ENCODE measurements at regions not wholly inside any gene's neighbourhood (a gene's known extent, or its start where the extent isn't known, plus 50 kb on each side); places are given as distances from the start of the nearest gene placed in this dataset.

GRCh38 chr5:141781910-141782309, 96.3 kb downstream of the PCDH1 start:
- no peaks in the 10 kb centered on the region; the same call in none of the 2 replicates for H3K27me3 ChIP-seq (replicated peaks; ENCODE audit: control insufficient read depth, insufficient read depth, low read length)
- H3K36me3 ChIP-seq (ENCODE audit: control insufficient read depth, insufficient read depth, low read length) = no peaks in the 10 kb centered on the region
- TF ChIP-seq, protein P1, sequence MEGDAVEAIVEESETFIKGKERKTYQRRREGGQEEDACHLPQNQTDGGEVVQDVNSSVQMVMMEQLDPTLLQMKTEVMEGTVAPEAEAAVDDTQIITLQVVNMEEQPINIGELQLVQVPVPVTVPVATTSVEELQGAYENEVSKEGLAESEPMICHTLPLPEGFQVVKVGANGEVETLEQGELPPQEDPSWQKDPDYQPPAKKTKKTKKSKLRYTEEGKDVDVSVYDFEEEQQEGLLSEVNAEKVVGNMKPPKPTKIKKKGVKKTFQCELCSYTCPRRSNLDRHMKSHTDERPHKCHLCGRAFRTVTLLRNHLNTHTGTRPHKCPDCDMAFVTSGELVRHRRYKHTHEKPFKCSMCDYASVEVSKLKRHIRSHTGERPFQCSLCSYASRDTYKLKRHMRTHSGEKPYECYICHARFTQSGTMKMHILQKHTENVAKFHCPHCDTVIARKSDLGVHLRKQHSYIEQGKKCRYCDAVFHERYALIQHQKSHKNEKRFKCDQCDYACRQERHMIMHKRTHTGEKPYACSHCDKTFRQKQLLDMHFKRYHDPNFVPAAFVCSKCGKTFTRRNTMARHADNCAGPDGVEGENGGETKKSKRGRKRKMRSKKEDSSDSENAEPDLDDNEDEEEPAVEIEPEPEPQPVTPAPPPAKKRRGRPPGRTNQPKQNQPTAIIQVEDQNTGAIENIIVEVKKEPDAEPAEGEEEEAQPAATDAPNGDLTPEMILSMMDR (IDR thresholded peaks at IDR 0.05; ENCODE audit: insufficient read depth, low read length, poor library complexity, severe bottlenecking) = no peak
- no peak for DNase-seq (ENCODE audit: extremely low read depth, insufficient read length)
- no peak overlapping the region for H3K4me3 ChIP-seq (replicated peaks; ENCODE audit: low read depth, low read length)

DNA sequence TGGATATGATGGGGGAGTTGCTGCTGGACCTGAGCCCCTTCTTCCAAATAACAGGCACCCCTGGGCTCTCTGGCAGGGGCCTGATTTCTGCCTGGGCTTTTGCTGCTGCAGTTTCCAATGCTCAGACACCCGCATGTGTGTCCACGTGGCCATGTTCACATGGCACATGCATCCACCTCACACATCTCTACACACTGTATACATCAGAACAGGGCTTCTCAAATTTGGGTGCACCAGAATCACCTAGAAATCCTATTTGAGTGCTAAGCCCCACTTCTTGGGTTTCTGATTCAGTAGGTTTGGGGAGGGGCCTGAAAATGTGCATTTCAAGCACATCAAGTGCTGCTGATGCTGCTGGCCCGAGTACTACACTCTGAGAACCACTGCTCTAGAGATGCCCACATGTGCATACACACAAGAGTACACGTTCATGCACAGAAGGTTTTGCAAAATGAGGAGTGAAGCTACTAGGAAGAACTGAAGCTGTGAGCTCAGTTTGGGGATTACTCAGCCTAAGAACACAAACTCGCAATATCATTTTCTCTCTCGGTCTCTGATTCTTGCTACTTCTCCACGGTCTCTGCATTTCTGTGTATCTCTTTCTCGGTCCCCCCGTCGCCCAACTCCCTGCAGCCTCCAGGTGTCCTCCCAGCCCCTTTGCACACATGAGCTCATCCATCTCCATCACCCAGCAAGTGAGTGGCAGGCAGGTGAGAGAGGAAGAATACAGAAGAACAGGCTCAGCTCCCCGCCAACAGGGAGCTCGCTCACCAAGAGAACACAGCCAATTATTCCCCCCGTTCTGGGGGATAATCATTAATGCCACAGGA, 97.0 kb downstream of the PCDH1 start:
- no peaks in the 10 kb centered on the region for H3K36me3 ChIP-seq (ENCODE audit: control insufficient read depth, insufficient read depth, low read length)
- TF ChIP-seq, protein P1 (IDR thresholded peaks at IDR 0.05; ENCODE audit: insufficient read depth, low read length, poor library complexity, severe bottlenecking) = no peak
- H3K4me3 ChIP-seq (replicated peaks; ENCODE audit: low read depth, low read length) = no peak overlapping the region

GRCh38 chr5:141780240-141780951, 97.8 kb downstream of the PCDH1 start:
- Histone ChIP-seq H3K36me3 (ENCODE audit: control insufficient read depth, insufficient read depth, low read length) (no peaks in the 10 kb centered on the region), H3K27me3 (replicated peaks; ENCODE audit: control insufficient read depth, insufficient read depth, low read length) (no peaks in the 10 kb centered on the region; the same call in none of the 2 replicates), H3K4me3 (replicated peaks; ENCODE audit: low read depth, low read length) (no peak overlapping the region)

More for the DNA sequence above, 97.0 kb downstream of the PCDH1 start:
- no peaks in the 10 kb centered on the region; the same call in none of the 2 replicates for H3K27me3 ChIP-seq (replicated peaks; ENCODE audit: control insufficient read depth, insufficient read depth, low read length)
- DNase-seq (ENCODE audit: extremely low read depth, insufficient read length) = no peak

GRCh38 chr5:141779503-141779973, 97.5 kb upstream of the ARAP3 start:
- DNase-seq (ENCODE audit: extremely low read depth, insufficient read length) = no peak
- Histone ChIP-seq H3K36me3 (ENCODE audit: control insufficient read depth, insufficient read depth, low read length) (no peaks in the 10 kb centered on the region), H3K4me3 (replicated peaks; ENCODE audit: low read depth, low read length) (no peak overlapping the region), H3K27me3 (replicated peaks; ENCODE audit: control insufficient read depth, insufficient read depth, low read length) (no peaks in the 10 kb centered on the region; the same call in none of the 2 replicates)
- TF ChIP-seq, protein P1 (IDR thresholded peaks at IDR 0.05; ENCODE audit: insufficient read depth, low read length, poor library complexity, severe bottlenecking) = no peak

More at GRCh38 chr5:141780240-141780951, 97.8 kb downstream of the PCDH1 start:
- no peak for DNase-seq (ENCODE audit: extremely low read depth, insufficient read length)
- TF ChIP-seq, protein P1 (IDR thresholded peaks at IDR 0.05; ENCODE audit: insufficient read depth, low read length, poor library complexity, severe bottlenecking) = no peak

DNA sequence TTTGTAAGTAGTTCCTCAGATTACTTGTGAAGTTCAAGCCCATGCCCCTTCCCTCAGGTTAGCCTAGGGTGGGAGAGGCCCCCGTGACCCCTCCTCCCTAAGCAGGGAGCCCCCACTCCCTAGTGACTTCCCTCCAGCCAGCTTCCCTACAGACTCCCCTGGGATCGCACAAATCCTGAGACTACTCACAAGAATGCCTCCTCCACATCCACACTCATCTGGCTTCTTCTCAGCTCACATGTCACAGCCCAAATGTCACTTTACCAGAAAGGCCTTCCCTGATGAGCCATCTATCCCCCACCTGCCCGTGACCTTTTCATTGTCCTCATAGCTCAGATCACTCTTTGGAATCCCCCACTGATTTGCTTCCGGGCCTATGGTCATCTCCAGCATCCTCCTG, 96.7 kb upstream of the ARAP3 start:
- Histone ChIP-seq H3K27me3 (replicated peaks; ENCODE audit: control insufficient read depth, insufficient read depth, low read length) (no peaks in the 10 kb centered on the region; the same call in 1 of the 2 replicates), H3K4me3 (replicated peaks; ENCODE audit: low read depth, low read length) (no peak overlapping the region), H3K36me3 (ENCODE audit: control insufficient read depth, insufficient read depth, low read length) (no peaks in the 10 kb centered on the region)
- no peak for DNase-seq (ENCODE audit: extremely low read depth, insufficient read length)
- TF ChIP-seq, protein P1 (IDR thresholded peaks at IDR 0.05; ENCODE audit: insufficient read depth, low read length, poor library complexity, severe bottlenecking) = no peak

Data from GM06990 (cell line).